Trophoblast cell (in vitro differentiated cells and primary cell): ENCODE measurements at regions not wholly inside any gene's neighbourhood (a gene's known extent, or its start where the extent isn't known, plus 50 kb on each side); places are given as distances from the start of the nearest gene placed in this dataset.
A peak's percentile ranks its signal among the peaks of the same experiment; 100 is the strongest.

Source experiments
- DNase-seq, 2 donors: peaks; one replicate each; pipeline ENCODE4 v3.0.0-alpha.2; 2016
- H2AFZ ChIP-seq: 2 replicates; pipeline ENCODE4 v1.6.1; 2013; ENCODE audit warnings: low read length, moderate library complexity, mild to moderate bottlenecking; ENCODE audit not compliant: insufficient read depth, poor library complexity
- H2AK5ac ChIP-seq: 2 replicates; pipeline ENCODE4 v1.6.1; 2013; ENCODE audit warnings: mild to moderate bottlenecking, low read length
- H2BK120ac ChIP-seq: 2 replicates; pipeline ENCODE4 v1.6.1; 2013; ENCODE audit warnings: low read length, mild to moderate bottlenecking, moderate library complexity; ENCODE audit not compliant: insufficient read depth, poor library complexity
- H2BK12ac ChIP-seq: 2 replicates; pipeline ENCODE4 v1.6.1; 2013; ENCODE audit warnings: mild to moderate bottlenecking, low read length, moderate library complexity
- H2BK5ac ChIP-seq: 2 replicates; pipeline ENCODE4 v1.6.1; 2013; ENCODE audit warnings: low read length, low read depth, moderate library complexity, mild to moderate bottlenecking; ENCODE audit not compliant: poor library complexity
- H3K14ac ChIP-seq: 2 replicates; pipeline ENCODE4 v1.6.1; 2013; ENCODE audit warnings: mild to moderate bottlenecking, low read length
- H3K18ac ChIP-seq: 2 replicates; pipeline ENCODE4 v1.6.1; 2013; ENCODE audit warnings: mild to moderate bottlenecking, low read length
- H3K23ac ChIP-seq: 2 replicates; pipeline ENCODE4 v1.6.1; 2013; ENCODE audit warnings: low read length
- H3K27ac ChIP-seq: 2 replicates; pipeline ENCODE4 v1.5.1; 2013; ENCODE audit warnings: low read depth, mild to moderate bottlenecking, inconsistent platforms, low read length, moderate library complexity
- H3K27me3 ChIP-seq: 2 replicates; pipeline ENCODE4 v1.6.1; 2013; ENCODE audit warnings: inconsistent platforms, mild to moderate bottlenecking, low read length, moderate library complexity; ENCODE audit not compliant: insufficient read depth
- H3K36me3 ChIP-seq, 2 experiments: 1 replicate in 1 of 2; 2 replicates in 1 of 2; pipeline ENCODE4 v1.6.1; 2013; ENCODE audit warnings: low read length in 2 of 2, mild to moderate bottlenecking in 2 of 2, moderate library complexity in 1 of 2; ENCODE audit not compliant: insufficient read depth in 2 of 2, control insufficient read depth in 1 of 2
- H3K4ac ChIP-seq: 2 replicates; pipeline ENCODE4 v1.6.1; 2013; ENCODE audit warnings: low read depth, mild to moderate bottlenecking, low read length, moderate library complexity
- H3K4me1 ChIP-seq, 2 experiments: 1 replicate in 1 of 2; 2 replicates in 1 of 2; pipeline ENCODE4 v1.6.1; 2013; ENCODE audit warnings: low read length in 2 of 2, mild to moderate bottlenecking in 2 of 2, moderate library complexity in 1 of 2; ENCODE audit not compliant: insufficient read depth in 2 of 2, control insufficient read depth in 1 of 2
- H3K4me2 ChIP-seq: 2 replicates; pipeline ENCODE4 v1.6.1; 2013; ENCODE audit warnings: inconsistent platforms, mild to moderate bottlenecking, low read length, moderate library complexity
- H3K4me3 ChIP-seq: 2 replicates; pipeline ENCODE4 v1.5.1; 2013; ENCODE audit warnings: mild to moderate bottlenecking, low read depth, low read length, inconsistent platforms
- H3K79me1 ChIP-seq: one replicate; pipeline ENCODE4 v1.6.1; 2013; ENCODE audit warnings: low read length
- H3K79me2 ChIP-seq: 2 replicates; pipeline ENCODE4 v1.6.1; 2013; ENCODE audit warnings: low read length, mild to moderate bottlenecking; ENCODE audit not compliant: control insufficient read depth, insufficient read depth, poor library complexity
- H3K9ac ChIP-seq: 2 replicates; pipeline ENCODE4 v1.6.1; 2013; ENCODE audit warnings: mild to moderate bottlenecking, low read length
- H3K9me3 ChIP-seq: 2 replicates; pipeline ENCODE4 v1.6.1; 2013; ENCODE audit warnings: low read depth, mild to moderate bottlenecking, control low read depth, inconsistent platforms, low read length; ENCODE audit not compliant: insufficient read depth
- H4K12ac ChIP-seq: 2 replicates; pipeline ENCODE4 v1.6.1; 2013; ENCODE audit warnings: low read depth, mild to moderate bottlenecking, low read length, moderate library complexity
- H4K8ac ChIP-seq: 2 replicates; pipeline ENCODE4 v1.6.1; 2013; ENCODE audit warnings: low read depth, mild to moderate bottlenecking, low read length, moderate library complexity
- H4K91ac ChIP-seq: one replicate; pipeline ENCODE4 v1.6.1; 2013; ENCODE audit warnings: low read depth, mild to moderate bottlenecking, low read length, moderate library complexity
- WGBS: extraction: QIAGEN DNeasy Blood & Tissue Kit; methylation state at CpG from one replicate; pipeline ENCODE4 v1.1.7; 2013; ENCODE audit warnings: missing lambda C conversion rate; ENCODE audit not compliant: insufficient read length, insufficient coverage; ENCODE audit errors: extremely low coverage; 5-methylcytosine and 5-hydroxymethylcytosine counted together

- no peak overlapping the region for H3K4me2 ChIP-seq
- no peak overlapping the region for H2AFZ ChIP-seq
- no peak overlapping the region for H3K4me3 ChIP-seq
- H3K23ac ChIP-seq, result no peak overlapping the region
- no peaks in the 10 kb centered on the region for H3K79me1 ChIP-seq
- H4K12ac ChIP-seq, result no peak overlapping the region
- H3K9me3 ChIP-seq, result no peaks in the 10 kb centered on the region
- WGBS, result no CpG with 5 or more reads among the region's 3 CpGs
- H3K14ac ChIP-seq, result no peak overlapping the region
- no peaks in the 10 kb centered on the region for H3K36me3 ChIP-seq
- no peaks in the 10 kb centered on the region for H3K27me3 ChIP-seq
- no peak overlapping the region for H3K9ac ChIP-seq
- H3K79me2 ChIP-seq, result no peaks in the 10 kb centered on the region
- no peak overlapping the region for H4K91ac ChIP-seq
- DNase-seq, result no peak
- H3K27ac ChIP-seq, result no peak overlapping the region
- H2BK12ac ChIP-seq, result no peak overlapping the region
- H3K18ac ChIP-seq, result no peak overlapping the region
- H2BK5ac ChIP-seq, result no peak overlapping the region
- no peak overlapping the region for H2BK120ac ChIP-seq
- H3K4ac ChIP-seq, result no peak overlapping the region
- H2AK5ac ChIP-seq, result no peak overlapping the region
- no peaks in the 10 kb centered on the region for H3K4me1 ChIP-seq
- no peak overlapping the region for H4K8ac ChIP-seq
Measured at GRCh38 chr10:28920091-28920490, 242.8 kb downstream of the BAMBI start.

DNA sequence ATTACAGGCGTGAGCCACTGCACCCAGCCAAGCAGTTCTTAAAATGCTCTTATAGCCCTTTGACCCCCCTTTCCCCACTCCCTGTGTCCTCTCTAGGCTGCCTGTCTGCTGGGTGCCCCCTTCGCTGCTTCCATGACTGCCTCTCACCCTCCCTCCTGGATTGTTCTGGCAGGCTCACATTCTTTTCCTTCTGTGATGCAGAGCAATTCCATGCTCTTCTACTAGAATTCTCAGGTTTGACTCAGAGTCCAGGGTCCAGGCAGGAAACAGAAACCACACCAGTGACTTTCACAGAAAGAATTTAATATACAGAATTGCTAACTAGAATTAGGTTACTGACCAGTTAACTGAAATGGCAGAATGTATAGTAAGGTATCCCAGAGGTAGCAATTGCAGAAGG lies 244.8 kb downstream of the BAMBI start:
- Histone ChIP-seq H3K4ac (no peak overlapping the region), H3K79me2 (no peaks in the 10 kb centered on the region), H3K9me3 (no peaks in the 10 kb centered on the region), H3K9ac (no peak overlapping the region), H2BK12ac (no peak overlapping the region), H2AK5ac (no peak overlapping the region), H3K4me1 (no peaks in the 10 kb centered on the region), H3K79me1 (no peaks in the 10 kb centered on the region), H3K4me2 (no peak overlapping the region), H2BK120ac (no peak overlapping the region), H2BK5ac (no peak overlapping the region), H3K27me3 (no peaks in the 10 kb centered on the region), H4K91ac (no peak overlapping the region), H3K14ac (no peak overlapping the region), H3K4me3 (no peak overlapping the region), H3K23ac (no peak overlapping the region), H3K18ac (no peak overlapping the region), H4K12ac (no peak overlapping the region), H3K27ac (no peak overlapping the region), H2AFZ (no peak overlapping the region), H4K8ac (no peak overlapping the region), H3K36me3 (no peaks in the 10 kb centered on the region)
- no CpG with 5 or more reads among the region's 2 CpGs for WGBS
- no peak for DNase-seq

DNA sequence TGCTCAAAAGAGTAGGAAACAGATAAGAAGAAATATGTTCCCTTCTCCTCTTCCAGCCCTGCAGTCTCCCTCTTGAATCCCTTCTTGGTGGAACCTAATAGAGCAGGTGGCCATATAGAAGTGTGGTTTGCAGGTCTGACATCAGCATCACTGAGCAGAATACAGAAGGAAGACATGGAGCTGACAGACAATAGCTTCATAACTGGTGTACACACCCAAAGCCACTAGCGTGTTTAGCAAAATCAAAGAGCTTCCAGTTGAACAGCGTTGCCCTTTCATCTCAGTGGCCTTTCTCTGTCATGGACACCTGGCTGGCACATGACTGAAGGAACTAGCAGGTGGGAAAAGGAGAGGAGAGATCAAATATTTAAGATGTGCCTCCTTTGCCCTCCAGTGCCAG lies 245.5 kb downstream of the BAMBI start:
- no CpG with 5 or more reads among the region's 2 CpGs for WGBS
- H3K27ac ChIP-seq, result no peak overlapping the region
- H3K4me1 ChIP-seq, result no peaks in the 10 kb centered on the region
- H3K79me2 ChIP-seq, result no peaks in the 10 kb centered on the region
- no peak overlapping the region for H2AFZ ChIP-seq
- no peaks in the 10 kb centered on the region for H3K9me3 ChIP-seq
- H4K91ac ChIP-seq, result no peak overlapping the region
- H2BK5ac ChIP-seq, result no peak overlapping the region
- H3K14ac ChIP-seq, result no peak overlapping the region
- no peak overlapping the region for H3K23ac ChIP-seq
- no peak overlapping the region for H3K4me3 ChIP-seq
- H4K8ac ChIP-seq, result no peak overlapping the region
- H2BK120ac ChIP-seq, result no peak overlapping the region
- peak overlapping the region; percentile 31 for H2BK12ac ChIP-seq
- no peaks in the 10 kb centered on the region for H3K36me3 ChIP-seq
- no peak overlapping the region for H3K9ac ChIP-seq
- no peak overlapping the region for H2AK5ac ChIP-seq
- no peak overlapping the region for H3K4me2 ChIP-seq
- H3K4ac ChIP-seq, result no peak overlapping the region
- H4K12ac ChIP-seq, result no peak overlapping the region
- DNase-seq, result no peak
- H3K18ac ChIP-seq, result no peak overlapping the region
- no peaks in the 10 kb centered on the region for H3K27me3 ChIP-seq
- no peaks in the 10 kb centered on the region for H3K79me1 ChIP-seq

DNA sequence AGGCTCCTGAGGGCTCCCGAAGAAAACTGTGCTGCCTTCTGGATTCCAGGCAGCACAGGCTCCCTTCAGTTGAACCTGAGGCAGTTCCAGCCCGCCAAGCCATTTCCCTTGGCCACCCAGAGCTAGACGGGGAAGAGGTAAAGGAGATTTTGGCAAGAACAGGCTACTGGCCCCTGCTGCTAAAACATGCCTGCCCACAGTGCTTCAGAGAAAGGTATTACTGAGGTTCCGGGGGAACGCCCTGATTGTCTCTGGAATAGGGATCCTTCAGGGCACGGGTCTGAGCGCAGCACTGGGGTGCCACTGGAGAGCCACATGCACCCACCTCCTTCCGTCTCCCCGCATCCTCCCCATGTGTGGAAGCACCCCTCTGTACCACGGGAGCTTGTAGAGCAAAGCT lies 247.4 kb downstream of the BAMBI start:
- H3K14ac ChIP-seq, result peak overlapping the region; percentile 7
- no peak overlapping the region for H3K9ac ChIP-seq
- H3K27ac ChIP-seq, result no peak overlapping the region
- H3K36me3 ChIP-seq, result no peaks in the 10 kb centered on the region
- H3K4me3 ChIP-seq, result no peak overlapping the region
- no peak overlapping the region for H2BK120ac ChIP-seq
- H3K23ac ChIP-seq, result no peak overlapping the region
- no peak overlapping the region for H2AK5ac ChIP-seq
- H3K18ac ChIP-seq, result no peak overlapping the region
- peak overlapping the region; percentile 3 for H2BK12ac ChIP-seq
- H3K4me1 ChIP-seq, result no peaks in the 10 kb centered on the region
- peak overlapping the region; percentile 15 for H4K91ac ChIP-seq
- H3K4me2 ChIP-seq, result no peak overlapping the region
- no peak overlapping the region for H3K4ac ChIP-seq
- WGBS, result no CpG with 5 or more reads among the region's 10 CpGs
- no peak overlapping the region for H2AFZ ChIP-seq
- H3K79me2 ChIP-seq, result no peaks in the 10 kb centered on the region
- H3K27me3 ChIP-seq, result no peaks in the 10 kb centered on the region
- no peak for DNase-seq
- H4K12ac ChIP-seq, result no peak overlapping the region
- H4K8ac ChIP-seq, result no peak overlapping the region
- H2BK5ac ChIP-seq, result no peak overlapping the region
- H3K9me3 ChIP-seq, result no peaks in the 10 kb centered on the region
- no peaks in the 10 kb centered on the region for H3K79me1 ChIP-seq
